HG02642 (cell line): ENCODE measurements at regions not wholly inside any gene's neighbourhood (a gene's known extent, or its start where the extent isn't known, plus 50 kb on each side); places are given as distances from the start of the nearest gene placed in this dataset.
"Not testable (repeated sequence)": the region's sequence is repeated elsewhere in the genome, so short reads cannot be mapped to it uniquely, and the experiment has no call there.

Experiments
- ATAC-seq: cut with Tn5 transposase; IDR thresholded peaks from one replicate; pipeline ENCODE4 v1.9.1; 2021; ENCODE audit warnings: mild to moderate bottlenecking; ENCODE audit not compliant: unreplicated experiment, poor library complexity

- no peak for ATAC-seq
Measured at GRCh38 chr1:58964880-58965279, 181.0 kb upstream of the JUN start.

DNA sequence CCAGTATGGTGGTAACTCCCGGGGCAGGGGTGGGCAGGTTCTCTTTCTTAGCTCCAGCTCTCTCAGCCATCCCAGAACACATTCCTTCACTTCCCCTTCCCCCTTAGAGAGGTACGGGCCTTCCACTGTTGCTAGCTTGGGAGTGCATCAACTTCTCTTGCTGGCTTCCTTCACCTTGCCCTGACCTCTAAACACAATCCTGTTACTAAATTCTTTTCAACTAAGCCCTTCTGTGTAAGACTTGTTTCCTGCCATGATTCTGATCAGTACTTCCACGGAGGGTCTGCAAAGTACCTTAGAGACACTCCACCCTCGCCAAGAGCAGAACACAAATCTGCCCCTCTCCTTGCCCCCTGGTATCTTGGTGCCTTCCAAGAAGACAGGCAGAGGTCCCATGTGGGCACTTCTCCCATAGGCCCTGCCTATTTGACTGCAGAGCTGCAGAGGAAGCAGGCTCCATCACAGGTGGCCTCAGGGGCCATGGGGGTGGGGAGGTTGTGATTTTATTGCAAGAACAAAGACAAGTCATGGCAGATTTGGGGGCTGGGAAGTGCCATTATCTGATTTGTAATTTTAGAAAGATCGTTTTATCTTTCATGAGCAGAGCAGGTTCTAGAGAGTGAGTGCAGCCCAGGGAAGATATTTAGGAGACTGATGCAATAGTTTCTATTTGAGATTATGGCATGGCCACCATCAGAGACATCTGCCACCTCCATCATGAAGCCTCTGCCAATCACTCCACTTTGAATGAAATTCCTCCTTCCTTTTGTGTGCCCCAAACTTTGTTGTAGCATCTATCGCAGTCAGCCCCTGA is 182.5 kb upstream of the JUN start:
- no peak for ATAC-seq

- no peak for ATAC-seq
Measured at GRCh38 chr1:58966917-58967740, 183.3 kb upstream of the JUN start.

DNA sequence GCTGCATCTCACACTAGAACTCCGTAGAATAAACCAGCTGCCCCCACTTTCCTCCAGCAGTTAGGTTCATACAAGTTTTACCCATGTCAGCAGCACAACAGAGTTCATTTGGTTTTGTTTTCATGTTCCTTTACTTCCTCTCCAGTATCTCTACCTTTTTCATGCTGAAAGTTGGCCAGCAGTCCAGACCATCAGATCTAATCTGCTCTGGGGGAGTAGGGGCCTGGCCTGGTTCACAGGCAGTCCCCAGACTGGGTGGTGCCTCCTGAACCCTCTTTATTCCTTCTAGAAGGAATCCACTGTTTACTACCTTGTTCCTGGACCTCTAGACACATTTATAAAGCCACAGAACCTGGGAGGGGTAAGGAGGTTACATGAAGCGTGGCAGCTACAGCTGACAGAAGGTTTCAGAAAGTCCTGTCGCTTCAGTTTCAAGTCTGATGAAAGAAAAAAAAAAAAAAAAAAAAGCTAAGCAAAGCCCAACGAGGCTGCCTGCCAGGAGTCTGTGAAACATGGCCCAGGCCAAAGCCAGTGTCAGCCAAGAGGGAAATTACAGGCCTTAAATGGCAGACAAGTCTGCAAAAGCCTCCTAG is 184.6 kb upstream of the JUN start:
- ATAC-seq, result peak; percentile 86

DNA sequence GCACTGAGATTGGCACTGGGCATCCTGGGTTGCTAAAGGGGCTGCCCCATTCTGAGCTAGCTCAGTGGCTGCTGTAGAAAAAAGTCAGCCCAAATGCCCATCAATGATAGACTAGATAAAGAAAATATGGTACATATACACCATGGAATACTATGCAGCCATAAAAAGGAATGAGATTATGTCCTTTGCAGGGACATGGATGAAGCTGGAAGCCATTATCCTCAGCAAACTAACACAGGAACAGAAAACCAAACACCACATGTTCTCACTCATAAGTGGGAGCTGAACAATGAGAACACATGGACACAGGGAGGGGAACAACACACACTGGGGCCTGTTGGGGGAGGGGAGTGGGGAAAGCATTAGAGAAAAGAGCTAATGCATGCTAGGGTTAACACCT is 185.3 kb upstream of the JUN start:
- not testable (repeated sequence) for ATAC-seq

DNA sequence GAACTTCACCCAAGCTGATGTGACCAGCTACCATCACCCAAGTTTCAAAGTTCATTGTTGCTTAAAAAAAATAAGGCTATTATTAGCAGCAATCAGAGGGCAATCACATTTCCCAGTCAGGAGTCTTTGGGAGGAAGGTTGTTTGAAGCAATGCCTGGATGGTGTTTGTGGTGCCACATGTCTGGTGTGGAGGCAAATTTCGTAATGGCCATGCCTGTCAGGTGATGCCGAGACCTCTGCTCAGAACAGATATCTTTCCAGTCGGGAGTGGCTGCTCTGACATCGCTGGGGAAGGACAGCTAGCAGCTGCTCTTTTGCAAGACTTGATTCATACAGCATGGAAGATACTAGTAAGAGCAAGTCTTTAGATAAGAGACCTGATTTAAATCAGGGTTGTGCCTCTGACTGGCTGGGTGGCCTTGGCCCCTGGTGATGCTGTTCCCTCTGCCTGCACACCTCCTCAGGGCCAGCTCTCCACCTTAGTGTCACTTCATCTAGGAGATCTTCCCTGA is 187.8 kb upstream of the JUN start:
- no peak for ATAC-seq

DNA sequence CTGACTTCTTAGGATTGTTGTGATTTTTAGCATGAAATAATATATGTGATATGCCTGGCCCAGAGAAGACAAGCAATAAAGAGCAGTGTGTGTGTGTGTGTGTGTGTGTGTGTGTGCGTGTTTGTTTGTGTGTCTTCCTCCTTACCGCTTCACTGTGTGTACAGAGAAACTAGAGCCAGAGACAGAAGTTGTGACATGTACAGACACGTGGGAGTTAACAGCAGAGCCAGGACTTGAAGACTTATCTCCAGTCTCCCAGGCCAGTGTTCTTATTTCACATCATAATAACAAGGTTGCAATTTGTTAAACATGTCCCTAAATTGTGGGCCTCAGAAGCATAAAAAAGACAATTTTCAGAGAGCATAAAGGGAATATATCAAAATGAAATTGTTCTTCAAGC is 192.0 kb upstream of the JUN start:
- ATAC-seq, result no peak

- ATAC-seq, result no peak
Measured at GRCh38 chr1:58976294-58976693, 192.4 kb upstream of the JUN start.

- no peak for ATAC-seq
Measured at GRCh38 chr1:58977598-58977997, 193.8 kb upstream of the JUN start.

DNA sequence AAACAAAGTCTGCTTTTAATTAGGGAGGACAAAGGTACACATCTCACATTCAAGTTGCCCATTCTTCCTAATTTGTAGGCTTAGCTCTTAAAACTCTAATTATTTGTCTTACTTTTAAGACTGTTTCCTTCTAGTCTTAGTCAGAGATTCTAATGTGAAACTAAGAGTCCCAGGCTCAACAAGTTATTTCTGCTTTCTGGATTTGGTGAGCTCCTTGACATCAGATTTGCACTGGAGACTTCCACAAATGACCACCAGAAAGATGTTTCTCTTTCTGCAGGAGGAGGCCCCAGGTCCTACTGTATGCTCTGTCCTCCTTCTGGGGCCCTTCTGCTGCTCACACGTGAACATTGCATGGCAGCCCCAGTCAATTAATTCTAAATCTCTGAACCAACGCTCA is 194.2 kb upstream of the JUN start:
- no peak for ATAC-seq

GRCh38 chr1:58979086-58979485 is 195.2 kb upstream of the JUN start:
- no peak for ATAC-seq

DNA sequence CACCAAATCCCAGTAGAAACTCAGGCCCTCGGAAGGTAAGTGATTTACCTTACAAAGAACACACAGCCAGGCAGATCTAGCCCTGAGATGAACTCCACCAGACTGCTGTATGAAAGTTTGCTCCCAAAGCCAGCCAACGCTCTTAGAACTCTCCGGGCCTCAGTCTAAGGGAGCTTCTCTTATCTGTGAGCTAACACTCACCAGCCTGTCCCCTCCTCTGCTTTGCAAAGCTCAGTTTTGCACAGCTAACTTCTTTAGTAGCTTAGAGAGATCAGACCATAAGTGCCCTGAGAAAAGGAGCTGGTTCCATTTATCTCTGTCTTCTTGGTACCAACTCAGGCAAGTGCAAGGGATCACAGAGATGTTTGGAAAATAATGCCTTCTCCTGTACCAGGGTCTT is 195.8 kb upstream of the JUN start:
- no peak for ATAC-seq

DNA sequence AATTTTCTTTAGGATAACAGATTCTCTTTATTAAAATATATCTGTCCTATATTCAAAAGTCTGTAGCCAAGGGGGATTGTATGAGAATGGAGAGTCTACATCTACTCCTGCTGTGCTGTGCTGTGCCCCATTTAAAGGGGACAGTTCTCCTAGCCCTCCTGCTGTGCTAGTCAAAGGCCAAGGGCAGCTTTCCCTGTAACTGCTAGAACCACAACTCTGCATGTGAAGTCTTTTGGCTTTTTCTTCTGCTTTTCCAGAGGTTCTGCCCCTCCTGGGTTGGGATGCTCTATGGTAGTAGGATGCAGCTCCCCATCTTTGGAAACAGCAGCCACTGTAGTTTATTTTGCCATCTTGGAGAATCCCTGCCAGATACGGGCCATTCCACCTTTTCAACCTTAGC is 197.5 kb upstream of the JUN start:
- no peak for ATAC-seq

DNA sequence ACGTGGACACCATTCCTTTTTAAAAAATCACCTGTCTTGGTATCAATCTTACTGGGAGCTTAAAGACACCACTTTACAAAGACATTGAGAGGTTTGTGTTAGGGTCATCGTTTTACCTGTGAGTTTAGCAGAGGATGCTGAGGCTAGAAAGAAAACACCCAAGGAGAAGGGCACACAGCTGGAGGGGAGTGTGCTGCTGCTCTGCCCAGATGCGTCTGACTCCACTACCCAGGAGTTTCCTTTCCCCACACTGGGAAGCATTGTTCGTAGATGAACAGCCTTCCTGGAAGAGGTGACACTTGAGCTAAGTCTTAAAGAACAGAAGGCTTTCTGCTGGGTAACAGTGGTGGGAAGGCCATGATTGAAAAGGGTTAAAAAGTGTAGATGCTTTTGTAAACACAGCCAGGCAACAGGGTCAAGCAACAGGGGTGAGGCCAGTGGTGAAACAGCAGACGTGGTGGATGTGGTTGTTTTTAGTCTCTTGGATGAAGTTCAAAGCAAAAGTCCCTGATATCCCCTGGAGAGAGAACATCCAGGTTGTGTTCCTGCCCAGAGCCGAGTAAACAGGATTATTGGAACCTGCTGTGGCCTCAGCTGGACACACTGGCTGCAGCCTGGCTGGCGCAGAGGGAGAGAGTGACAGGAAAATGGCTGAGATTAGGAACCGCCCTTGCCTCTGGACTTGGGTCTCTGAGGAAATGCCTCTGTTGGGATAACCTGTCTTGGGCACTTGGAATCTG is 198.6 kb upstream of the JUN start:
- ATAC-seq, result no peak

GRCh38 chr1:58983162-58983561 is 199.3 kb upstream of the JUN start:
- no peak for ATAC-seq

- no peak for ATAC-seq
Measured at GRCh38 chr1:58983633-58984245, 199.9 kb upstream of the JUN start.

DNA sequence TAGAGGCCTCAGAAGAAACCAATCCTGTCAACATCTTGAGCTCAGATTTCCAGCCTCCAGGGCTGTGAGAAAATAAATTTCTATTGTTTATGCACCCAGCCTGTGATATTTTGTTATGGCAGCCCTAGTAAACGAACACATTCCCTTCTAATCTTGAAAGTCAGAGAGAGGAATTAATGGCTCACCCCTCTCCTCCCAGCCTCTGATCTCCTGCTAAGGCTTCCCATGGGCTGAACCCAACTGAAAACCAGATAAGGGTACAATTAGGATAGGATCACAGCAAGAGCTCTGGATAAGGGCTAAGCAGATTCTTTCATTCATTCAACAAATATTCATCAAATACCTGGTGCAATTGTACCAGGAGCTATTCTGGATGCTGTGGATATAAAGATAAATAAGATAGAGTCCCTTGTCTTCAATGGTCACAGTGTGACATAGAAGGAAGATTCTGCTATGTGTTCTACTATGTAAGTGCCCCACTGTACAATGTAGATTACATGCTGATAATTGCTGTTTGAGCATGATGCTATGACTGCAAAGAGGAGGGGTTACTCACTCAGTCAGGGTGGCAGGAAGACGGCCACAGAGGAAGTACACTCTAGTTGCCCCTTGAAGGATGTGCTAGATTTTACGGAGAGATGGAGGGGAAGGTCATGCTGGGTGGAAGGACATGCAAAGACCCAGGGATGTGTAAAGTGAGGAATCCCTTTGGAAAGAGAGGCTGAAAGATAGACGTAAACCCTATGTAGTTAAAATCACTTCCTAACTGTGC is 203.3 kb upstream of the JUN start:
- no peak for ATAC-seq

DNA sequence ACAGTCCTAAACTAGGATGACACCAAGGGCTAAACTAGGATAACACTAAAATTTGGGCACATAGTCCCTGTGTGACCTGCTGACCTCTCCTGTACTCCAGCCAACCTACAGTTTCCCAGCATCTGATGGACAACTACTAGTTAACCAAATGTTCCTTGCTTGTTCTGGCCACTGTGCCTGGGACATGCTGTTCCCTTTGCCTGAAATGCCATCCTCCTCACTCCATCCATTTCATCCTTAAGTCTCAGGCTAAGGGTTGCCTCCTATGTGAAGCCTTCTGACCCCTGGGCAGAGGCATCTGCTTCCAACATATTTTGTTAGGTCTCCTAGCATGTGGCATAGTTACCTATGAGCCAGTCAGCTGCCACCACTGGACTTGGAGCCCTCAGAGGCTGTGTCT is 204.9 kb upstream of the JUN start:
- no peak for ATAC-seq

GRCh38 chr1:58989845-58990244 is 206.0 kb upstream of the JUN start:
- ATAC-seq, result no peak
